Endodermal cell (in vitro differentiated cells): ENCODE measurements at regions not wholly inside any gene's neighbourhood (a gene's known extent, or its start where the extent isn't known, plus 50 kb on each side); places are given as distances from the start of the nearest gene placed in this dataset.

Experiments
- DNase-seq: peaks from one replicate; pipeline ENCODE4 v3.0.0-alpha.2; 2017
- H3K27ac ChIP-seq: 2 replicates; pipeline ENCODE4 v1.5.1; 2013; ENCODE audit warnings: mild to moderate bottlenecking, low read depth, low read length, moderate library complexity
- H3K27me3 ChIP-seq: 2 replicates; pipeline ENCODE4 v1.6.1; 2013; ENCODE audit warnings: mild to moderate bottlenecking, low read length, moderate library complexity; ENCODE audit not compliant: insufficient read depth, control insufficient read depth, poor library complexity, severe bottlenecking
- H3K36me3 ChIP-seq: 2 replicates; pipeline ENCODE4 v1.7.0; 2013; ENCODE audit warnings: mild to moderate bottlenecking, low read length, moderate library complexity; ENCODE audit not compliant: control insufficient read depth, insufficient read depth
- H3K4me1 ChIP-seq: one replicate; pipeline ENCODE4 v1.7.0; 2013; ENCODE audit warnings: low read length; ENCODE audit not compliant: control insufficient read depth, insufficient read depth
- H3K4me3 ChIP-seq: 2 replicates; pipeline ENCODE4 v1.5.1; 2013; ENCODE audit warnings: mild to moderate bottlenecking, low read length, moderate library complexity
- H3K9ac ChIP-seq: 2 replicates; pipeline ENCODE4 v1.6.1; 2013; ENCODE audit warnings: mild to moderate bottlenecking, low read length, moderate library complexity; ENCODE audit not compliant: poor library complexity, severe bottlenecking; ENCODE audit errors: extremely low read depth
- H3K9me3 ChIP-seq: 2 replicates; pipeline ENCODE4 v1.6.1; 2013; ENCODE audit warnings: mild to moderate bottlenecking, low read length, moderate library complexity; ENCODE audit not compliant: control insufficient read depth
- H3K27ac Mint-ChIP-seq: 2 replicates; pipeline ENCODE4 v1.8.0; 2020; ENCODE audit warnings: mixed read lengths
- H3K27me3 Mint-ChIP-seq: 2 replicates; pipeline ENCODE4 v1.8.0; 2021; ENCODE audit warnings: mild to moderate bottlenecking, mixed read lengths; ENCODE audit not compliant: insufficient read depth
- H3K36me3 Mint-ChIP-seq: 2 replicates; pipeline ENCODE4 v1.8.0; 2020; ENCODE audit warnings: low read depth, mixed read lengths
- H3K4me1 Mint-ChIP-seq: 2 replicates; pipeline ENCODE4 v1.8.0; 2020; ENCODE audit warnings: mixed read lengths
- H3K4me3 Mint-ChIP-seq: 2 replicates; pipeline ENCODE4 v1.8.0; 2020; ENCODE audit warnings: mild to moderate bottlenecking, moderate library complexity, mixed read lengths
- H3K9me3 Mint-ChIP-seq: 2 replicates; pipeline ENCODE4 v1.8.0; 2020; ENCODE audit warnings: mild to moderate bottlenecking, mixed read lengths
- CTCF ChIP-seq: fragments of 200-600 bp; sonication (generic); conservative IDR thresholded peaks from 2 replicates; pipeline ENCODE4 v1.5.0; 2021; ENCODE audit warnings: antibody characterized with exemption, mild to moderate bottlenecking
- WGBS, 2 experiments: methylation state at CpG; one replicate each; pipeline versions ENCODE4 v1.1.5 to v1.1.7; 2013; ENCODE audit warnings: missing lambda C conversion rate in 2 of 2, mixed read lengths in 1 of 2; ENCODE audit not compliant: insufficient coverage in 1 of 2, insufficient read length in 1 of 2; 5-methylcytosine and 5-hydroxymethylcytosine counted together

DNA sequence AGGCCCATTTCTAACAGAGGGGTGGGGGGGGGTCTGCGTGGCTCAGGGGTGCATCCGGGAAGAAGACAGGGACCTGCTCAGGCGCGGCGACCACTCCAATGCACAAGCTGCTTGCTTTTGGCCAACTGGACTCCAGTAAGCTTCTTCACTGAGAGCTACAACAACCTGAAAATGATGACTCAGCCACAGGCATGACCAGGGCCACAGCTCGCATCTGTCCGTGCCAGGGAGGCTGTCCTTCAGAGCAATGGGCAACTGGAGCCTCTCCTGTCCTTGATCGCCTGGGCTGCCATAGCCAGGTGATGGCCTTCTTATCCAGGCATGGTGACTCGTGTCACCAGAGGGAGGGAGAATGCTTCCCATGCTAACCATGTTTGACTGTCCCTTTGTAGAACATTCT, 81.6 kb upstream of the RNF32 start:
- H3K9ac ChIP-seq: no peak overlapping the region
- no peaks in the 10 kb centered on the region for H3K4me1 ChIP-seq
- H3K36me3 ChIP-seq: no peaks in the 10 kb centered on the region
- peaks cover 7% of the 10 kb centered on the region for H3K4me1 Mint-ChIP-seq
- no peak overlapping the region for H3K4me3 Mint-ChIP-seq
- no peak for DNase-seq
- H3K9me3 Mint-ChIP-seq: peaks cover 11% of the 10 kb centered on the region
- no peaks in the 10 kb centered on the region for H3K9me3 ChIP-seq
- no peaks in the 10 kb centered on the region for H3K27me3 Mint-ChIP-seq
- H3K27ac Mint-ChIP-seq: no peak overlapping the region
- H3K27me3 ChIP-seq: no peaks in the 10 kb centered on the region
- WGBS, 2 experiments: 95 to 98% methylated on average over 4 to 9 of the region's 9 CpGs
- no peak overlapping the region for H3K27ac ChIP-seq
- no peak for TF ChIP-seq CTCF
- H3K4me3 ChIP-seq: no peak overlapping the region
- H3K36me3 Mint-ChIP-seq: peaks cover 4% of the 10 kb centered on the region

DNA sequence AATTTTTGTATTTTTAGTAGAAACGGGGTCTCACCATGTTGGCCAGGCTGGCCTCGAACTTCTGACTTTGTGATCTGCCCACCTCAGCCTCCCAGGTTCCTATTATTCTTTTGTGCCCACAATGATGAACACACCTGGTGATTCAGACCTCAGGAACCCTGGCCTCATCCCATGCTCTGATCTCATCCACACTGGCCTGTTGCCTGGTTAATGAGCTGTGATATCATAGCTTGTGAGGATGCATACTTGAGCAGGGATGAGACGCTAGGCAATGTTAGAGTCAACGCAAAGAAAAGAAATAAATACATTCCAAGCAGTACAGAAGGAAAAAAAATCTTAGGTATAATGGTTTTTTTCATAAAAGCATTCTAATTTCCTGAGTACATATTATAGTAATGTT, 82.4 kb upstream of the RNF32 start:
- H3K27me3 ChIP-seq: no peaks in the 10 kb centered on the region
- Mint-ChIP-seq H3K27ac (no peak overlapping the region), H3K36me3 (no peaks in the 10 kb centered on the region), H3K27me3 (no peaks in the 10 kb centered on the region), H3K4me3 (no peak overlapping the region), H3K4me1 (peaks cover 7% of the 10 kb centered on the region), H3K9me3 (peaks cover 3% of the 10 kb centered on the region)
- TF ChIP-seq CTCF: no peak
- H3K9ac ChIP-seq: no peak overlapping the region
- no peaks in the 10 kb centered on the region for H3K36me3 ChIP-seq
- H3K4me3 ChIP-seq: no peak overlapping the region
- no peaks in the 10 kb centered on the region for H3K4me1 ChIP-seq
- 83 to 93% methylated on average over 2 to 4 of the region's 4 CpGs for WGBS, 2 experiments
- H3K9me3 ChIP-seq: no peaks in the 10 kb centered on the region
- H3K27ac ChIP-seq: no peak overlapping the region
- DNase-seq: no peak

DNA sequence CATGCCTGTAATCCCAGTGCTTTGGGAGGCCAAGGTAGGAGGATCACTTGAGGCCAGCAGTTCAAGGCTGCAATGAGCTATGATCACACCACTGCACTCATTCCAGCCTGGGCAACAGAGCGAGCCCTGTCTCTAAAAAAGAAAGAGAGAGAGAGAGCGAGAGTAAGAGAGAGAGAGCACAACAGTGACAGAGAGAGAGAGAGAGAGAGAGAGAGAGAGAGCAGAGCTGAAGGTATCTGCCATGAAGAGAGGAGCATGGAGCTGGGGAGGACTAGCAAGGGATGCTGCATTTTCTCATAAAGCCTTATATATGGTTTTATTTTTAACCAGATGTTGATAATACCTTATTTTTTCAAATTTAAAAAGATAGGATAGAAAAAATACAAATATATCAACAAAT, 84.5 kb upstream of the RNF32 start:
- no peak for TF ChIP-seq CTCF
- H3K36me3 Mint-ChIP-seq: no peaks in the 10 kb centered on the region
- Histone ChIP-seq H3K36me3 (no peaks in the 10 kb centered on the region), H3K27me3 (no peaks in the 10 kb centered on the region), H3K9ac (no peak overlapping the region), H3K9me3 (no peaks in the 10 kb centered on the region), H3K4me3 (no peak overlapping the region), H3K27ac (no peak overlapping the region), H3K4me1 (no peaks in the 10 kb centered on the region)
- DNase-seq: no peak
- H3K27ac Mint-ChIP-seq: no peak overlapping the region
- no peak overlapping the region for H3K4me3 Mint-ChIP-seq
- no peaks in the 10 kb centered on the region for H3K9me3 Mint-ChIP-seq
- no peaks in the 10 kb centered on the region for H3K27me3 Mint-ChIP-seq
- H3K4me1 Mint-ChIP-seq: peaks cover 7% of the 10 kb centered on the region
- WGBS, 2 experiments: 89 to 100% methylated on average over 2 of the region's 2 CpGs
